Motor neuron (in vitro differentiated cells): ENCODE measurements at regions not wholly inside any gene's neighbourhood (a gene's known extent, or its start where the extent isn't known, plus 50 kb on each side); places are given as distances from the start of the nearest gene placed in this dataset.
A peak's percentile ranks its signal among the peaks of the same experiment; 100 is the strongest.
"Not testable (repeated sequence)": the region's sequence is repeated elsewhere in the genome, so short reads cannot be mapped to it uniquely, and the experiment has no call there.

Source experiments
- ATAC-seq, 8 experiments: fragments of 200-7000 bp; cut with Tn5 transposase; replicated peaks in 6 of 8; 2 replicates each; pipeline ENCODE4 v1.8.0; 2021; ENCODE audit warnings: mild to moderate bottlenecking in 8 of 8, moderate library complexity in 8 of 8
- H3K27ac ChIP-seq, 2 donors: fragments of 250-450 bp; sonication (Bioruptor Pico); 2 replicates each; pipeline ENCODE4 v1.9.0; 2021; ENCODE audit warnings: antibody characterized with exemption in 2 of 2, mild to moderate bottlenecking in 2 of 2, moderate library complexity in 1 of 2
- H3K4me1 ChIP-seq, 2 donors: fragments of 250-450 bp; sonication (Bioruptor Pico); replicated peaks in 1 of 2; 2 replicates each; pipeline ENCODE4 v1.6.1; 2021; ENCODE audit warnings: antibody characterized with exemption in 2 of 2, mild to moderate bottlenecking in 2 of 2, moderate library complexity in 1 of 2
- H3K4me3 ChIP-seq, 5 donors: fragments of 250-450 bp; sonication (Bioruptor Pico); 2 replicates each; pipeline ENCODE4 v1.9.0; 2021; ENCODE audit warnings: antibody characterized with exemption in 5 of 5, mild to moderate bottlenecking in 5 of 5, moderate library complexity in 4 of 5
- WGBS, 10 experiments: fragments of 450-650 bp; shearing (Covaris generic); methylation state at CpG; one replicate each; pipeline ENCODE4 v1.0.0; 2022; 5-methylcytosine and 5-hydroxymethylcytosine counted together
- in situ Hi-C, 9 experiments: fragments of 400-800 bp; cut with MboI; loops; one replicate each; pipeline ENCODE4 v1.15.0; 2021; ENCODE audit warnings: low sequenced_read_pairs in 9 of 9, low pct_unique_long_range_greater_than_20kb in 2 of 9; ENCODE audit not compliant: unreplicated experiment in 9 of 9

DNA sequence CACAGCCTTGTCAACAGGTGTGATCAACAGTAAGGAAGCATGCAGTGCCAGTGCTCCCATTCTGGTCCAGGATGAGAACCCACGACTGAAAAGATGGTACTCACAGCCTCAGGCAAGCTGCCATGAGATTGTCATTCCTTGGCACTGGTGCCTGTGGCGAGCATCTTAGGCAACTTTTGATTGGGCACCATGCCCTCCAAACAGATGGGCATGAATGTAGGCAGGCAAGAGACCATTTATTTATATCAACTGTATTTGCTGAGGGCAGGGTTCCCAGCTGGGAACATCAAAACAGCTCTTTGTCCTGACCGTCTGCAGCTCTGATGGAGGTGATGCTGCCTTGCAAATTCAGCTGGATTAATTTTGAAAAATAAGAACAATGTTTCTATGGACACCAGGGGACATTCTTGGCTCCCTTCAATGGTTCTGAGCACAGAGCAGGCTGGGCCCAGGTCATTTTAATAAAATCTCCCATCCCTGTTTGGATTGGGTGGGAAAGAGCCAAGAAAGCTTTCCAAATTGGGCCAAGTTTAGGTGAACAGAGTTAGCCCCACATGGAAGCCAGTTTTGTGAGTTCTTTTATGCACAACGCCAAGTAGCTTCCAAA is 522.5 kb downstream of the RMST start:
- Histone ChIP-seq H3K4me3 (no peak overlapping the region), H3K27ac (no peak overlapping the region), H3K4me1 (peaks cover 13 to 15% of the 10 kb centered on the region in 2 donors)
- ATAC-seq, result no peak
- 0 to 92% (median 66%) methylated on average over 1 to 4 of the region's 4 CpGs; no CpG with 5 or more reads in 2 of the 10 experiments for WGBS, 10 experiments
- in situ Hi-C loops, result no loop called here

DNA sequence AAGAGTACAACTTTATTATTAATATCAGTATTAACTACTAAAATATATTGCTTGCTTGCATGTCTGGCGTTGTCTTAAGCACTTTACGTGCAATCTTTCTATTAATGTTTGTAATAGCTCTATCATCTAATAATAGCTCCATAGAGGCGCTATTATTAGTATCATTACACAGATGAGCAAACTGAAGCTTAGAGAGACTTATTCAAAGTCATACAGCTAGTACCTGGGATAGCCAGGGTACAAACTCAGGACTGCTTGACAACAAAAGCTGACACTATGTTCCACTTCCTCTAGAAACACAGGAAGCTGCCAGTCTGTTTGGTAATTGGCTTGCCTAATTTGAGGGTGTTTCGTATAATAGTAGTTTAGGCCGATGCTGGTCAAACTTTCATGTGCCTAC is 523.2 kb downstream of the RMST start:
- WGBS, 10 experiments, result 5 to 100% (median 72%) methylated on average over 1 to 5 of the region's 5 CpGs
- Histone ChIP-seq H3K4me3 (no peak overlapping the region), H3K4me1 (peaks cover 13 to 15% of the 10 kb centered on the region in 2 donors), H3K27ac (no peak overlapping the region)
- in situ Hi-C loops, result no loop called here
- no peak for ATAC-seq

DNA sequence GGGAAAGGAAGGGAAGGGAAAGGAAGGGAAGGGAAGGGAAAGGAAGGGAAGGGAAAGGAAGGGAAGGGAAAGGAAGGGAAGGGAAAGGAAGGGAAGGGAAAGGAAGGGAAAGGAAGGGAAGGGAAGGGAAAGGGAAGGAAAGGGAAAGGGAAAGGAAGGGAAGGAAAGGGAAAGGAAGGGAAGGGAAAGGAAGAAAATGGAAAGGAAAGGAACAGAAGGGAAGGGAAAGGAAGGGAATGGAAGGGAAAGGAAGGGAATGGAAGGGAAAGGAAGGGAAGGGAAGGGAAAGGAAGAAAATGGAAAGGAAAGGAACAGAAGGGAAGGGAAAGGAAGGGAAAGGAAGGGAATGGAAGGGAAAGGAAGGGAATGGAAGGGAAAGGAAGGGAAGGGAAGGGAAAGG is 526.0 kb downstream of the RMST start:
- H3K4me3 ChIP-seq, H3K27ac ChIP-seq, in situ Hi-C loops, ATAC-seq: not testable (repeated sequence)
- H3K4me1 ChIP-seq, result peaks cover 13 to 15% of the 10 kb centered on the region in 2 donors

DNA sequence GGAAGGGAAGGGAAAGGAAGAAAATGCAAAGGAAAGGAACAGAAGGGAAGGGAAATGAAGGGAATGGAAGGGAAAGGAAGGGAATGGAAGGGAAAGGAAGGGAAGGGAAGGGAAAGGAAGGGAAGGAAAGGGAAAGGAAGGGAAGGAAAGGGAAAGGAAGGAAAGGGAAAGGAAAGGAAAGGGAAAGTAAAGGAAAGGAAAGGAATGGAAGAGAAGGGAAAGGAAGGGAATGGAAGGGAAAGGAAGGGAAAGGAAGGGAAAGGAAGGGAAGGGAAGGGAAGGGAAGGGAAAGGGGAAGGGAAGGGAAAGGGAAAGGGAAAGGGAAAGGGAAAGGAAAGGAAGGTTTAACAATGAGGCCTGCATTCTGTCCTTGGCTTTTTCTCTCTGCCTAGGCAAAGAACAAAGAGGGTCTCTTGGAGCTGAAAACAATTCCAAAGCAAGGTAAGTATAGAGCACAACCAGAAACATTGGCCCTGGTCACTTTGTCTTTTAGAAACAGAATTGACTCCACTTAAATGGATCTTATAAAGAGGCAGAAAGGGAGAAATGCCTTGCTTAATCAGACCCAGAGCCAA is 525.9 kb upstream of the TMPO start:
- H3K4me3 ChIP-seq, result no peak overlapping the region
- peaks cover 15% of the 10 kb centered on the region in 2 donors for H3K4me1 ChIP-seq
- in situ Hi-C loops, result no loop called here
- H3K27ac ChIP-seq, result no peak overlapping the region
- no peak for ATAC-seq

DNA sequence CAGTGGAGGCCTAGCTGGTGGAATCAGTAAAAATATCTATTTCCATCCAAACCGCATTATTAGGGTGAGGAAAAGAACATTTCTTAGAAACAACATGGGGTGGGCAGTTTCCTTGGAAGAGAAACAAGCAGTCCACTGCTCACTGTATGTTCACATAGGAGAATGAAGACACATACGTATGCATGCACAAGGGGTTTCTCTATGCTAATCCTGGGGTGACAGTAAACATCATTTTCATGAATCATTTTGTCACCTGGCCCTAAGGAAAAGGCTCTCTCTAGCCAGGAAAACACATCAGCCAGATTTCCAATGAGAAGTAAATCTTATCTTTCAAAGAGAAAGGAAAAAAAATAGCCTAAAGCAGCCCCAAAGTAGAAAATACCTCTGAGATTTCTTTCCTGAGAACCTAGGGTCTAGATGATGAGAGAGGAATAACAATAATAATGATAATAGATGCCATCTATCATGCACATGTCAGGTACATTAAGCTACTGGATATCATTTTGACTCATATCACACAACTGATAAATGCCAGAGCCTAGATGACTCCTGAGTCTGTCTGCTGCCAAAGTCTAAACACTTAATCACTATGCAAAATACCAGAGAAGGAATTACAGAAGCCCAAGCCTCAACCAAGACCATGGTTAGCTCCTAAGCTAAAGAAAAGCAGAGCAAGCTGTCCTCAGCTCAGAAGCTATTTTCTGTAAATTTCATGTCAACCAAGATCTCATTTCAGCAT is 520.5 kb upstream of the TMPO start:
- WGBS, 10 experiments, result 0 to 93% (median 80%) methylated on average over 1 to 2 of the region's 2 CpGs; no CpG with 5 or more reads in 2 of the 10 experiments
- H3K4me1 ChIP-seq, result peaks cover 8 to 12% of the 10 kb centered on the region in 2 donors
- peak in 6 of 8 experiments; percentile 18 to 78 (median 58) for ATAC-seq
- H3K27ac ChIP-seq, result no peak overlapping the region
- in situ Hi-C loops, result no loop called here
- H3K4me3 ChIP-seq, result no peak overlapping the region

DNA sequence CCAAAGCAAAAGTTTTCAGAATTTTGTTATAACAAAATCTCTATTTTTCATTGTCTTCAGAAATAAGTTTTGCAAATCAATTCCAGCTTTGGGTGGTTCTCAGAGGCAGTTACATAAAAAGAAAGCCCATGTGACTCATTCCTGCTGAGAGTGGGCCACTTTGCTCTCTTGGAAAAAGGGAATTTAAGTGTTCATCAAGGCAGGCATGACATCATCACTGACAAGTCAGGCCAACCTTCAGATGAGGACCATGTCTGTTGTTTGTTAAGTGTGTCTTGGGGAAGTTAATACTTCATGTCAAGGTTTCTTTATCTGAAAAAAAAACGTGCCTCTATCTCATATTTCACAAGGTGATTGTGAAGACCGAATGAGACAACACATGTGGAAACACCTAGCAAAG is 519.8 kb upstream of the TMPO start:
- WGBS, 10 experiments, result 0 to 83% (median 29%) methylated on average over 1 to 2 of the region's 2 CpGs; no CpG with 5 or more reads in 5 of the 10 experiments
- Histone ChIP-seq H3K27ac (no peak overlapping the region), H3K4me3 (no peak overlapping the region), H3K4me1 (peaks cover 8 to 12% of the 10 kb centered on the region in 2 donors)
- in situ Hi-C loops, result no loop called here
- peak in 6 of 8 experiments; percentile 18 to 52 (median 39) for ATAC-seq

DNA sequence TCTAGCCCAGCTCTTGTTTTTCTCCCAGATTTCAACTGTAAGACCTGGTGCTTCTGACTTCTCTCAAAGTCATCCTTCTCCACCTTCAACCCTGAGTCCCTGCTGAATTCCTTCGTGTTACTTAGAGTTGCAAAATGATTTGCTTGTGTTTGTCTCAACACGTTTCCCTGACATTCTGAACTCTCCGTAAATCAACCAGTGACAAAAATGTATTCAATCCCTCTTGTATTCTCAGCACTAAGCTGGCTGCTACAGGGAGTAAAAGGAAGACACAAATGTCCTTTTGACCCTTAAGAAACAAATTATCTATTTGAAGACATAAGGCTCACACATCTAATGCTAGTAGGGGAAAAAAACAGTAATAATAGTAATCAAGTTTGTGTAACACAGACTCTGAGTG is 514.0 kb upstream of the TMPO start:
- peaks cover 10 to 15% of the 10 kb centered on the region in 2 donors for H3K4me1 ChIP-seq
- ATAC-seq, result peak in 5 of 8 experiments; percentile 36 to 85 (median 68)
- 0 to 50% (median 28%) methylated on average over 1 to 3 of the region's 3 CpGs; no CpG with 5 or more reads in 2 of the 10 experiments for WGBS, 10 experiments
- H3K27ac ChIP-seq, result no peak overlapping the region
- in situ Hi-C loops, result loop anchor here in 1 of 9 experiments (25.0 kb wide), 1 partner anchor 386 kb away; no protein-coding TSS in a partner anchor
- H3K4me3 ChIP-seq, result no peak overlapping the region

DNA sequence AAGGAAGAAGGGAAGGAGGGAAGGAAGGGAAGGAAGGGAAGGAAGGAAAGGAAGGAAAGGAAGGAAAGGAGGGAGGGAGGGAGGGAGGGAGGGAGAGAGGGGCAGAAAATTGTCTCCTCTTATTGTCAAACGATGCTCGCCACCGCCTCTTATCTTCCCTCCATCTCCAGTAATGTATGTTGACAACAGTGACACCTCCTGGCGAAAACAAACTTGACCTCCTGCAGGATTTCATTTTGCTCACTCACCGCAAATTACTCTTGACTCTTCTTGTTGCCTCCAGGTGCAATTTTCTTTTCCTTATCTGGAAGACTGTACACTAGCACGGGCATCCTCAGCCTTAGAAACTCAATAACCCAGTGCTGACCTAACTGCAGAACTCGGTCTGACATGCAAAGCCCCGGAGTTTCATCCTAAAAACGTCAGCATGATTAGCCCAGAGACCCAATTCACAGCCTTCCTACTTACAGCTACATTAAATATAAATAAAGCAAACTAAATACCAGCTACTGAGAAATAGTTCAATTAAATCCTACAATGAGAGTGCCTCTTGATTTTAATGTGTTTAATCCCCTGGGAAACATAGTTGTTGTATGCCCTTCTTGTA is 512.4 kb upstream of the TMPO start:
- peak in 5 of 8 experiments; percentile 21 to 69 (median 49) for ATAC-seq
- Histone ChIP-seq H3K4me1 (peaks cover 10 to 15% of the 10 kb centered on the region in 2 donors), H3K27ac (no peak overlapping the region), H3K4me3 (no peak overlapping the region)
- WGBS, 10 experiments, result 0 to 55% (median 36%) methylated on average over 2 to 5 of the region's 9 CpGs; no CpG with 5 or more reads in 3 of the 10 experiments
- in situ Hi-C loops, result loop anchor here in 1 of 9 experiments (25.0 kb wide), 1 partner anchor 384 kb away; no protein-coding TSS in a partner anchor

DNA sequence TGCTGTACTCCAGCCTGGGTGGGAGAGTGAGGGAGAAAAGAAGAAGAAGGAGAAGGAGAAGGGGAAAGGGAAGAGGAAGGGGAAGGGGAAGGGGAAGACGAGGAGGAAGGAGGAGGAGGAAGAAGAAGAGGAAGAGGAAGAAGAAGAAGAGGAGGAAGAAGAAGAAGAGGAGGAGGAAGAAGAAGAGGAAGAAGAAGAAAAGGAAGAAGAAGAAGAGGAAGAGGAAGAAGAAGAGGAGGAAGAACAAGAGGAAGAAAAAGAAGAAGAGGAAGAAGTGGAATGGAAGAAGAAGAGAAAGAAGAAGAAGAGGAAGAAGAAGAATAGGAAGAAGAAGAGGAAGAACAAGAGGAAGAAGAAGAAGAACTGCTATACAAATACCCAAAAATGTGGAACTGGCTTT is 507.4 kb upstream of the TMPO start:
- H3K4me1 ChIP-seq, result peaks cover 0 to 2% of the 10 kb centered on the region in 2 donors
- in situ Hi-C loops, result loop anchor here in 1 of 9 experiments (25.0 kb wide), 1 partner anchor 379 kb away; no protein-coding TSS in a partner anchor
- H3K4me3 ChIP-seq, result no peak overlapping the region
- WGBS, 10 experiments, result 0 to 86% (median 25%) methylated on average over 1 of the region's 1 CpG; no CpG with 5 or more reads in 4 of the 10 experiments
- no peak for ATAC-seq
- no peak overlapping the region for H3K27ac ChIP-seq

DNA sequence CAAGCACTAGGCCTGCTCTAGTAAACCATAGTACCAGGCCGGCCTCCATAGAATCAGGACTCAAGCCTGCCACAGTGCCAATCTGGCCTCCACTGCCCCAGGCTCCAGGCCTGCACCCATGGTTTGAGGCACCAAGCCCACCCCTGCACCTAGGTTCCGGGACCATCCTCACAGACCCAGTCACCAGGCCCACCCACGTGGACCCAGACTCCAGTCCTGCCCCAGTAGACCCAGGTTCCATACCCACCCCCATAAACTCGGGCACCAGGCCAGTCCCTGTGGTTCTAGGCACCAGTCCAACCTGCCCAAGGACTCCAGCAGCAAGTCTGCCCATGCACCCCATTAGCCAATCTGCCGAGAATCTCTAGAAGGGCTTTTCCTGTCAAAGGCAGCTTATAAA is 501.8 kb upstream of the TMPO start:
- Histone ChIP-seq H3K4me3 (no peak overlapping the region), H3K4me1 (no peaks in the 10 kb centered on the region), H3K27ac (no peak overlapping the region)
- 0 to 100% (median 89%) methylated on average over 1 to 2 of the region's 5 CpGs; no CpG with 5 or more reads in 4 of the 10 experiments for WGBS, 10 experiments
- no peak for ATAC-seq
- in situ Hi-C loops, result loop anchor here in 1 of 9 experiments (25.0 kb wide), 1 partner anchor 374 kb away; no protein-coding TSS in a partner anchor

DNA sequence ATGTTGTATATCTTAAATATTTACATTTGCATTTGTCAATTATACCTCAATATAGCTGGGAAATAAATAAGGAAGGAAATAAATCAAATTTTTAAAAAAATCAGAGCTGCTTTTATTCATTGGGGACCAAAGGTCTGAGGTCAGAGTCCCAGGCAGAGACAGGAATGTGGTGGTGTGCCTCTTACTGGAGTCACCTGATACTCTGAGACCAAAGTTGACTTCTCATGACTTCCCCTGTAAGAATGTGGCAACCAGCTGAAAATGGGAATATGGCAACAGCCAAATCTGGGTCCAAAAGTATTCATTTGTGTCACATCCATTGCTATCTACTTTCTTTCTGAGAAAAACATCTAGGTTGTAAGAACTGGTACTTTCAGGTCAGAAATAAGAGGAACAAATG is 496.6 kb upstream of the TMPO start:
- H3K4me3 ChIP-seq, result no peak overlapping the region
- in situ Hi-C loops, result loop anchor here in 1 of 9 experiments (25.0 kb wide), 1 partner anchor 368 kb away; no protein-coding TSS in a partner anchor
- H3K27ac ChIP-seq, result no peak overlapping the region
- no peak for ATAC-seq
- peaks cover 5 to 14% of the 10 kb centered on the region in 2 donors for H3K4me1 ChIP-seq

DNA sequence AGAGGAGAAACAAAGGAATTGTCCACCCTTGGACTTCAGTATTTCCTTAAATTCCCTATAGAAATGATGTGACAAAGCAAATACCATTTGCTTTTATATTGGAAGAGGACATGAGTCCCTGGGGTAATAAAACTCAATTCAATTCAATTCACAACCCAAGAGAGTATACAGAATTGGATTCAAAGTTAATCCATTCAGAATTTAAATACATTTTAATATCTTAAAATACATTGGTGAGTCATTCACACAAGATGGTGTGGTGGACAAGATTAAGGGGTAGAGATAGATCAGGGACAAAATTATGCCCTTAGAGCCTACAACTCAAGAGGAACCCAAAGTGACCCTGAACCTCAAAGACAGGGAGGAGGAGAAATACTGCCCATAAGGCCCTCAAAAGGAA is 495.0 kb upstream of the TMPO start:
- Histone ChIP-seq H3K4me1 (peaks cover 5 to 14% of the 10 kb centered on the region in 2 donors), H3K27ac (no peak overlapping the region), H3K4me3 (no peak overlapping the region)
- in situ Hi-C loops, result loop anchor here in 1 of 9 experiments (25.0 kb wide), 1 partner anchor 367 kb away; no protein-coding TSS in a partner anchor
- ATAC-seq, result peak in 7 of 8 experiments; percentile 9 to 86 (median 38)

DNA sequence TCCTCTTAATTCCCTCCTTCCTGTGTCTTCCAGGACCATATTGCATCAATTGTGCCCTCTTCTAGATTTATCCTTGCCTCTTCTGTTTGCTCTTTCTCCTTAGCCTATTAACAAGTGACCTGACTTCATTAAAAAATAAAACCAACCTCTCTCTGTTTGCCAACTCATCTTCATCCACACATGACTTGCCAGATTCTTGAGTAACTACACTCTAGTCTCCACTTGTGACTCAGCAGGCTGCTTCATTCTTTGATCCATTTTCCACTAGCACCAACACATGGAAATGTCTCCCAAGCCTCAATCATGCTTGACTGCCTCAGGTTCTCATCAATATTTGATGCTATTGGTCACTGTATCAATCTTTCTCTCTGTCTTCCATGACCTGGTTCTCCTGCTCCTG is 492.4 kb upstream of the TMPO start:
- no peak overlapping the region for H3K4me3 ChIP-seq
- H3K4me1 ChIP-seq, result peaks cover 14 to 21% of the 10 kb centered on the region in 2 donors
- in situ Hi-C loops, result loop anchor here in 1 of 9 experiments (25.0 kb wide), 1 partner anchor 364 kb away; no protein-coding TSS in a partner anchor
- ATAC-seq, result no peak
- H3K27ac ChIP-seq, result no peak overlapping the region
